NCI-H128 (cell line): ENCODE measurements at regions not wholly inside any gene's neighbourhood (a gene's known extent, or its start where the extent isn't known, plus 50 kb on each side); places are given as distances from the start of the nearest gene placed in this dataset.

Source experiments
- DNase-seq: peaks from one replicate; lab custom pipeline; 2025; ENCODE audit not compliant: unreplicated experiment; lab: John Stamatoyannopoulos, UW

DNA sequence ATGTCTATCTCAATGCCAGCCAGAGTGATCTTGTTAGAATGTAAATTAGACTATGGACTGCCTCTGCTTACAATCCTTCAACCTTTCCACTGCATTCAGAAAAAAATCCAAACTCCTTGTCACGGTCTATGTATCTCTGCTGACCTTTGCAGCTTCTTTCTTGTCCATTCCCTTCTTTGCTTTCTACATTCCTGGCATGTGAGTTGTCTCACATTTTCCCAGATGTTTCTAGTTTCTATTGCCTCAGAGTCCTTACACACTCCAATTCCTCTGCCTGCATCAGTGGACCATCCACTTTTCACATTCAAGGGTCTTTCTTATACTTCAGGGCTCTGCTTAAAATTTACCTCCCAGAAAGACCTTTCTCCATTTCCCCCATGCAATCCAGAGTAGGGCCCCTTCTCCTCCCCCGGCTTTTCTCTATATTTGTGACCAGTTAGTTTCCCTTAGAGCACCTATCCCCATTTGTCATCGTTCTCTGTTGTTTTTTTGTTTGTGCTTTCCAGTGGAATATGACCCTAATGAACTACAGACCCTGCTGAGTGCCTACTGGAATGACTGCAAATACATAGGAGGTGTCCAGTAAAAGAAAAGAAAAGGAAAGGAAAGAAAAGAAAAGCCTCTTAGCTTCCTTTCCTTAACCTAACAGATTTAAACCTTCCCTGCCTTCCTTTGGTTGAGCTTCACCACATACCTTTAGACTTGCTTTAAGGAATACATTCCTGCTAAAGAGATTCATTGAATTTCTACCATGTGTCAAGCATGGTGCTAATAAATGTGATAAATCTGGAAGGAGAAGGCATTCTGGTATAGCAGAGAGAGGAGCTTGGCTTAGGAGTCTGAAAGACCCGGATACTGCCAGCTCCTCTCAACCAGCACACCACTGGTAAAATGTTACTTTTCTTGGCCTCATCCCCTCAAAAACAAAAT lies 102.0 kb downstream of the DIRAS3 start:
- no peak for DNase-seq

DNA sequence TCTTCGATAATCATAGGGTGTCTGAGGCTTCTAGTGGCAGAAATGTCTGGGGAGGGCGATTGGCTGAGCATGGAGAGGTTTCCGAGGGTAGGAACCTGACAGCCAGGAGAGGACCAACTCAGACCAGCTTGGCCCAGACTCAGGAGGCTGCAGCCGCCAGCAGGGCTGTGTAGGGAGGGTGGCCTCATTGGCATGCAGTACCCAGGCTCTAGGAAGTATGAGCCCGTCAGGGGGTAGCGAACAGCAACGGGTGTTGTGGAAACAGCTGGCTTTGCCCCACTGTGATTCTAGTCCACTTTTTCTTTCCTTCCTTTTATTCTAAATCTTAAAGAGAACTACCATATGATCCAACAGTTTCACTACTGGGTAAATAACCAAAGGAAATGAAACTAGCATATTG lies 103.3 kb downstream of the DIRAS3 start:
- DNase-seq, result no peak

DNA sequence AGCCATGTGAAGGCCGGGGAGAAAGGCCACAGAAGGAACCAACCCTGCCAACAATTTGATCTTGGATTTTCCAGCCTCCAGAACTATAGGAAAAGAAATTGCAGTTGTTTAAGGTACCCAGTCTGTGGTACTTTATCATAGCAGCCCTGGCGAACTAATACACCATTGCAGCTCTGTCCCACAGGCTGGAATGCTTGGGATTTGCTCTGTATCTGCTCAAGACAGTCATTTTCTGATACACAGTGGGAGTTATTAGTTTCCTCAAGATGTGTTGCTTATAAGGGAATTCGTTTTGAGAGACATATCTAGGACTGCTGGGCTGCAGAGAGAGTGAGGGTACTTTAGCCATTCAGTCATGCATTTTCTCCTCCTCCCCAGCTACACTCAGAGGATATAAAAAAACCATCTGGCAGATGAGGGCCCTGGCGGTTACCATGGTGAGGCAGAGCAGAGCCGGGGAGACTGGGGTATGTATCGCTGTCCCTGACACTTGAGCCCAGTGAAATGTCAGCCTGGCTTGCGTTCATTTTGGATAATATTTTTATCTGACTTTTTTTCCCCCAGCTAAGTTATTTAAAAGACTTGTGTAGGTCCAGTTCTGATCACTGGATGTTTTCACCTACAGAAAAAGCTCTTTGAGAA lies 104.6 kb downstream of the DIRAS3 start:
- peak; percentile 82 for DNase-seq

DNA sequence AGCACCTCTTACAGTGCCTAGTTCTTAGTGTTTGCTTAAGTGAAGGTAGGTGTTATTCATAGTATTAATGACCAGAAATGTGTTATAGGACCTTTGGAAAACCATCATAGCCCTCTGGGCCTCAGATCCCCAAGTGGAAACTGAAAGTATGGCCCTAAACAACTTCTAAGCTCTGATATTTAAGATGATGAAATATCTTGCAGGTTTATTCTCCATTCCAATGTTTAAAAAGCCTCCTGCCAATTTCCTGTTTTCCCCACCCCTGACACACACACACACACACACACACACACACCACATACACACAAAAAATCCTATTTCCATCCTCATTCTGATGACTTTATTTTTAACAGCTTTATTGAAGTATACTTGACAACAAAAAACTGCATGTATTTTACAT lies 108.2 kb downstream of the DIRAS3 start:
- DNase-seq, result no peak

GRCh38 chr1:67941746-67942145 lies 108.5 kb upstream of the GNG12 start:
- no peak for DNase-seq

DNA sequence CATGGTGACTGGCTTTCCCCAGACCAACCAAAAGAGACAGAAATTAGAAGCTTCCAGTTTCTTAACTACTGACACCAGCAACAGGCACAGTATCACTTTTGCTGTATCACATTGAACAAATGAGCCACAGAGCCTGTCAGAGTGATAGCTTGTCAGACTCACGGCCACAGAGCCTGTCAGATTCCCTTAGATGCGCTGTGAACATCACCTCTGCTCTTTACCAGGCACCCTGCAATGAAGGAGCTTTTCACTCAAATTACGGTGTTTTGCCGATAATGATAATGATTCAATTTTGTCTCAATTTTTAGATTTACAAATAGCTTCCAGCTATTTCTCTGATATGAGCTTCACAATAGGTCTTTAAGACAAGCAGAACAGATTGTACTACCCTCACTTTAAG lies 107.9 kb upstream of the GNG12 start:
- DNase-seq, result no peak

GRCh38 chr1:67939942-67940341 lies 106.7 kb upstream of the GNG12 start:
- DNase-seq, result no peak

- DNase-seq, result no peak
Observed at GRCh38 chr1:67939186-67939743, 106.0 kb upstream of the GNG12 start.

- DNase-seq, result no peak
Observed at GRCh38 chr1:67937651-67938050, 104.4 kb upstream of the GNG12 start.

DNA sequence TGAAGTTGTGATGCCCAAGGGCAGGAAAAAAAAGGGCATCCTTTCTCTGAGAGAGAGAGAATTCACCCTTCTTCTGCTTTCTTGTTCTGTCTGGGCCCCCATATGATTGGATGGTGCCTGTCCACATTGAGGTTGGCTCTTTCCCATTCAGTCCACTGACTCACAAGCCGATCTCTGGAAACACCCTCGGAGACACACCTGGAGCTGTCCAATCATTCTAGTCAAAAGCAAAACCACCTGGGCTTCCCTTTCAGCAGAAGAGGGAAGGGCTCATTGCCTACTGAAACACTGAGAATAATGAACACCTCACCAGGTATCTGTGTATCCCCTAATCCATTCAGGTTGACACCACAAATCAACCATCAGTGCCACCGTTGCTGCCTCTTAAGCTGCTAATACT lies 103.7 kb upstream of the GNG12 start:
- no peak for DNase-seq

GRCh38 chr1:67935560-67935959 lies 102.3 kb upstream of the GNG12 start:
- no peak for DNase-seq

GRCh38 chr1:67931198-67931597 lies 97.9 kb upstream of the GNG12 start:
- no peak for DNase-seq

DNA sequence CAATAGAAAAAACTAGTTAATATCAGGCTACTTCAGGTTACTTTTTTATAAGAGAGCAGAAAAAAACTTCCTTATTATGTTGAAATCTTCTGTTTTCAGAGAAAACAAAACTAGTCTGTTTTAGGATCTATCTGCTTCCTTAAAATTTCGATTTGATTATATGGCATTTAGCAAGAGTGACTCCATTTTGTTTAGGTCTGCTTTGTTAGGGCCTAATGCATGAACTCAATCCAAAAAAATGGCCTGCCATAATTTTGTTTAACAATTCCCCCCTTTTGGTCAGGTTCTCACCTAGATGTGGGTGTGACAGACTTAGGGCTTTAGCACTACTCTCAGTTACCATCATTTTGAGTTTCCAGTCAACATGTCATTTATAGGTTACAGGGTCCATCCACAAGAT lies 89.8 kb upstream of the GNG12 start:
- DNase-seq, result no peak

DNA sequence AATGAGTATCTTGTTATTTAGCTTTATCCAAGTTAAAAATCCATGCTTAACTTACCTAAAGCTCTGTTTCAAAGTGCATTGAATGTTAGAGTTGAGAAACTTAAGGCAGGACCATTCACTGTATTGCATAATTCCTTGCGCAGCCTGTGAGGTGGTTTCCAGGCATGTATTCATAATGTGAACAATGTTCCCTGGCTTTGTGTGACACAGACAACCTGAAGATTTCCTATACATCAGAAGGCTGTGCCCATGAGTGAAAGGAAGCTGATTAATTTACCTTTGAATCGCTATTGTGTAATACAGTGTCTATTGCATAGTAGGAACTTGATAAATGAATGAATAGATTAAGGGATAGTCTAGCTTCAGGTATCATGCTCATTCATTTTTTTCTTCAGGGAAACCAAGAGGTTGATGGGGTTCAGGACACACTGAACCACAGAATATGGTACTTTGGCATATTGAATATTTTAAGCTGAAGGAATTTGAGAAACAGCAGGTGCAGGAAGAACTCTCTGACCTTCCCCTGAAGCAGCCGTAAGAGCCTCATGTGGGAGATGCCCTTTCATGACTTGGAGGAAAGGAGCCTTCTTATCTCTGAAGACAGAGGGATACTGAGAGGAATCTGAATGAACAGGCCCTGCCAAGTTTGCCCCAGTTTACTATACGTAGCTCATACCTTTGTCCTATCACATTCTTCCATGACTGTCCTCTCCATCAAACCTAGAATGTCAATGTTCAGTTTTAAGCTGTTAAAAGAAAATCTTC lies 88.6 kb upstream of the GNG12 start:
- no peak for DNase-seq

- DNase-seq, result no peak
Observed at GRCh38 chr1:67919274-67920072, 86.2 kb upstream of the GNG12 start.

DNA sequence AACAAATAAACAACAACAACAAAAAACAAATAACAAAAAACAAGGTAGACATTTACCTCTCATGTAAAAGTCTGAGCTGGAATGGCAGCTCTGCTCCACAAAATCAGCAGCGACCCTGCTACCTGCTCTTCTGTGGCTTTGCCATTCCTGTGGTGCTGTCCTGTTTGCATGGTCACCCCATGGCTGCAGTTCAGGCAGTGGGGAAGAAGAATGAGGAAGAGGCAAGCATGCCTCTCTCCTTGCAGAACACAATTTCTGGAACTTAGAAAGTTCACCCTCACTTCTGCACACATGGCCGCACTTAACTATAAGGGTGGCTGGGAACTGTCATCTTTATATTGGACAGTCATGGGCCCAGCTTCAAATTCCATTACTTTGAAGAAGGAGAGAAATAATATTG lies 84.8 kb upstream of the GNG12 start:
- no peak for DNase-seq

GRCh38 chr1:67917006-67917405 lies 83.7 kb upstream of the GNG12 start:
- no peak for DNase-seq

DNA sequence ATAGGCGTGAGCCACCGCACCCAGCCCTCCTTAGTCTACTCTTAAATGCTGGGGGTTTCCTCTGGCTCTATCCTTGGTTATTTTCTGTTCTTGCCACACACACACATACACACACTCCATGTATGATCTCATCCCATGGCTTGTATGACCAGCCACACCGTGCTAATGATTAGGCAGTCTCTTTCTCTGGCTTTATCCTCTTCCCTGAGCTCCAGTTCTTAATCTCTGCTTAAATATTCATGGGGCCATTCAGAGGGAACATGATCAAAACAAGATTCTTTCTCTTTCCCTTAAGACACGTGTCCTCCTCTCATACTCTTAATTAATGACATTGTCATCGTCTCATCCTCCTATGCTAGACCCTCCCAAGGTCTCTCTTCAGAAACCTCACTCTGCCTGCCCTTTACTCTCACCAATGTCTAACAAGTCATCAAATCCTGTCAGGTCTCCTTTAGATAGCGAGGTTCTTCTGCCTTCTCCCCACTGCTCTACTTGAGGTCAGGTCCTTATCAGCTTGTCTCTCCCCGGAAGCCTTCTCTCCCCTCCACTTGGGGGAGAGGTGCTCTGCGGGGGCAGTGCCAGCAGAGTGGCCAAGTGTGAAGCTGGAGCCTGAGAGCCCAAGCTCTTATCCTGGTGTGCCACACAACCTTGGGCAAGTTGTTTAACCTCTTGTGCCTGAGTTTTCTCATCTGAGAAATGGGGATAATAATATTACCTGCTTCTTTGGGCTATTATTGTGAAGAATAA lies 83.0 kb upstream of the GNG12 start:
- DNase-seq, result no peak

DNA sequence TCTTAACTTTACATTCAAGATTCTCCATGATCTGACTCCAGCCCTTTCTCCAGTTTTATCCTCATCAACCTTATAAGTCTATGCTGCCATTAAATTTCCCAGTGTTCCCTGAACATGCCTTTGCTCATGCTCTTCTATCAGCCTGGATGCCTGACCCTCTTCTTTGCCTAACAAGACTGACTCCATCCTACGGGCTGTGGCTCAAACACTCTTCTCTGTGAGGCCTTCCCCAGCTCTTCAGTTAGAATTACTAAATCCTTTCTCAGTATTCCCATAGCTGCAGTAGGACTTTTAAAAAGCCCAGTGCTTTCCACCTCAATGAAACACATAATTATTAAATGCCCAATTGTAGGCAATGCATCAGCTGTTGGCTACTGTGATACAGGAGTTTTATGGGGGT lies 76.5 kb upstream of the GNG12 start:
- DNase-seq, result no peak
